H54 (cell line): ENCODE measurements at regions not wholly inside any gene's neighbourhood (a gene's known extent, or its start where the extent isn't known, plus 50 kb on each side); places are given as distances from the start of the nearest gene placed in this dataset.

Experiments
- DNase-seq: peaks from one replicate; pipeline ENCODE4 v3.0.0; 2011; ENCODE audit warnings: low spot score, mixed read lengths; ENCODE audit not compliant: insufficient read length
- FAIRE-seq: peaks from 3 replicates; lab custom pipeline; 2011; peaks lifted over from hg19 to GRCh38; lab: Jason Lieb, UNC
- POLR2A ChIP-seq: IDR thresholded peaks from 2 replicates; pipeline ENCODE4 v1.6.1; 2011; ENCODE audit warnings: low read depth, mild to moderate bottlenecking, low read length

GRCh38 chr3:193774272-193774915 lies 181.4 kb downstream of the OPA1 start:
- FAIRE-seq (no peak), DNase-seq (no peak)

GRCh38 chr3:193774916-193775285 lies 181.9 kb downstream of the OPA1 start:
- no peak for FAIRE-seq
- no peak for DNase-seq
- TF ChIP-seq POLR2A: no peak

More at GRCh38 chr3:193774272-193774915, 181.4 kb downstream of the OPA1 start:
- TF ChIP-seq POLR2A: no peak

GRCh38 chr3:193775421-193776077 lies 182.5 kb downstream of the OPA1 start:
- TF ChIP-seq POLR2A: no peak
- no peak for FAIRE-seq
- no peak for DNase-seq

GRCh38 chr3:193776626-193777358 lies 183.8 kb downstream of the OPA1 start:
- TF ChIP-seq POLR2A: no peak
- no peak for FAIRE-seq
- DNase-seq: no peak

GRCh38 chr3:193777524-193777923 lies 184.5 kb downstream of the OPA1 start:
- FAIRE-seq: no peak
- TF ChIP-seq POLR2A: no peak
- DNase-seq: no peak

- no peak for TF ChIP-seq POLR2A
- DNase-seq (no peak), FAIRE-seq (no peak)
These were observed 185.7 kb downstream of the OPA1 start for GRCh38 chr3:193778676-193779075.

- no peak for TF ChIP-seq POLR2A
These were observed 186.9 kb downstream of the OPA1 start for GRCh38 chr3:193779933-193780332.

GRCh38 chr3:193780397-193780796 lies 187.4 kb downstream of the OPA1 start:
- TF ChIP-seq POLR2A: no peak
- FAIRE-seq (no peak), DNase-seq (no peak)

More at GRCh38 chr3:193779933-193780332, 186.9 kb downstream of the OPA1 start:
- no peak for FAIRE-seq
- no peak for DNase-seq

- DNase-seq (peak; percentile 92), FAIRE-seq (peak; percentile 20)
- TF ChIP-seq POLR2A: no peak
These were observed 187.9 kb downstream of the OPA1 start for GRCh38 chr3:193780810-193781478.

GRCh38 chr3:193782276-193782647 lies 189.3 kb downstream of the OPA1 start:
- FAIRE-seq (no peak), DNase-seq (no peak)
- no peak for TF ChIP-seq POLR2A

GRCh38 chr3:193782747-193783146 lies 189.7 kb downstream of the OPA1 start:
- no peak for TF ChIP-seq POLR2A
- no peak for DNase-seq
- FAIRE-seq: no peak

GRCh38 chr3:193783166-193783896 lies 190.3 kb downstream of the OPA1 start:
- FAIRE-seq (no peak), DNase-seq (no peak)
- TF ChIP-seq POLR2A: no peak

GRCh38 chr3:193784822-193785221 lies 191.8 kb downstream of the OPA1 start:
- no peak for FAIRE-seq
- DNase-seq: no peak
- TF ChIP-seq POLR2A: no peak
